ENCODE measurements at regions not wholly inside any gene's neighbourhood (a gene's known extent, or its start where the extent isn't known, plus 50 kb on each side); places are given as distances from the start of the nearest gene placed in this dataset.

DNA sequence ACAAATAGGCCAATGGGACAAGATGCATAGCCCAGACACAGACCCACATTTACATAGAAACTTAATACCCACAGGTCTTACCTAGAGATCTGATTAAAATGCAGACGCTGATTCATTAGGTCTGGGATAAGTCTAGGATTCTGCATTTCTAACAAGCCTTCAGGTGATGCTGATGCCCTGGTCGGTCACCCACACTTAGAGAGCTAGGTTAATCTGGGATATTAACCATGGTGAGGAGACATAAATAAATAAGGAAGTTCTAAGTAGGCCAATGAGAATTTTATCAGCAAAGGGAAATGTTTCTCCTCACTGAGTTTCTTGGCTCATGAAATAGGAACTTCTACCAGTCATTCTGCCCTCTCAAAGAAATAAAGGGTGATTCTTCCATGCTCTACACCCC lies 120.1 kb downstream of the BMP4 start:
- H3K27me3 Mint-ChIP-seq: no peaks in the 10 kb centered on the region
- no peaks in the 10 kb centered on the region for H4K20me1 ChIP-seq (ENCODE audit: control insufficient read depth, insufficient read depth, low read length, poor library complexity, severe bottlenecking)
- no peak overlapping the region for H2AFZ ChIP-seq (ENCODE audit: insufficient read depth, low read depth, low read length, poor library complexity, severe bottlenecking)
- no peaks in the 10 kb centered on the region for H3K4me1 ChIP-seq (ENCODE audit: control insufficient read depth in 2 of 2, insufficient read depth in 2 of 2, low read length in 2 of 2)
- H3K4me1 Mint-ChIP-seq: no peaks in the 10 kb centered on the region
- H3K9me3 Mint-ChIP-seq (ENCODE audit: insufficient read depth): peaks cover 2% of the 10 kb centered on the region
- no peak overlapping the region for H3K4me3 Mint-ChIP-seq
- TF ChIP-seq, protein P1, sequence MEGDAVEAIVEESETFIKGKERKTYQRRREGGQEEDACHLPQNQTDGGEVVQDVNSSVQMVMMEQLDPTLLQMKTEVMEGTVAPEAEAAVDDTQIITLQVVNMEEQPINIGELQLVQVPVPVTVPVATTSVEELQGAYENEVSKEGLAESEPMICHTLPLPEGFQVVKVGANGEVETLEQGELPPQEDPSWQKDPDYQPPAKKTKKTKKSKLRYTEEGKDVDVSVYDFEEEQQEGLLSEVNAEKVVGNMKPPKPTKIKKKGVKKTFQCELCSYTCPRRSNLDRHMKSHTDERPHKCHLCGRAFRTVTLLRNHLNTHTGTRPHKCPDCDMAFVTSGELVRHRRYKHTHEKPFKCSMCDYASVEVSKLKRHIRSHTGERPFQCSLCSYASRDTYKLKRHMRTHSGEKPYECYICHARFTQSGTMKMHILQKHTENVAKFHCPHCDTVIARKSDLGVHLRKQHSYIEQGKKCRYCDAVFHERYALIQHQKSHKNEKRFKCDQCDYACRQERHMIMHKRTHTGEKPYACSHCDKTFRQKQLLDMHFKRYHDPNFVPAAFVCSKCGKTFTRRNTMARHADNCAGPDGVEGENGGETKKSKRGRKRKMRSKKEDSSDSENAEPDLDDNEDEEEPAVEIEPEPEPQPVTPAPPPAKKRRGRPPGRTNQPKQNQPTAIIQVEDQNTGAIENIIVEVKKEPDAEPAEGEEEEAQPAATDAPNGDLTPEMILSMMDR (IDR thresholded peaks at IDR 0.05): no peak
- TF ChIP-seq EZH2 (IDR thresholded peaks at IDR 0.05; ENCODE audit: borderline replicate concordance, insufficient read depth, low read depth, low read length, poor library complexity, severe bottlenecking): no peak
- H3K79me2 ChIP-seq (ENCODE audit: control insufficient read depth, insufficient read depth, low read length): no peaks in the 10 kb centered on the region
- H3K27ac Mint-ChIP-seq: no peak overlapping the region
- H3K4me2 ChIP-seq (replicated peaks; ENCODE audit: low read depth, low read length, poor library complexity, severe bottlenecking): no peak overlapping the region
- H3K4me3 ChIP-seq (ENCODE audit: control extremely low read depth in 1 of 5, extremely low read depth in 1 of 5, insufficient read depth in 1 of 5, low read depth in 2 of 5, low read length in 4 of 5): no peak overlapping the region
- no peak overlapping the region for H3K27ac ChIP-seq (ENCODE audit: low read length in 2 of 2)
- 33% methylated on average over 1 of the region's 2 CpGs for WGBS (ENCODE audit: insufficient coverage)
- ChIA-PET POLR2A (no interaction called here), CTCF (no interaction called here)
- no peak overlapping the region for H3K9ac ChIP-seq (ENCODE audit: low read length)
- ATAC-seq (ENCODE audit: low read depth) (no peak), DNase-seq (no peak)
- H3K9me3 ChIP-seq (ENCODE audit: control extremely low read depth in 1 of 3, control insufficient read depth in 2 of 3, insufficient read depth in 1 of 3, low read length in 2 of 3): peaks cover 0 to 9% (median 3%) of the 10 kb centered on the region in 3 donors
- intact Hi-C loops (cut with micrococcal nuclease): no loop called here
- H3K27me3 ChIP-seq (replicated peaks in 1 of 4; ENCODE audit: control extremely low read depth in 1 of 4, control insufficient read depth in 3 of 4, insufficient read depth in 4 of 4, low read length in 3 of 4): peaks cover 0 to 3% (median 0%) of the 10 kb centered on the region in 4 experiments
- H3K36me3 ChIP-seq (replicated peaks in 1 of 2; ENCODE audit: control extremely low read depth in 1 of 2, control insufficient read depth in 1 of 2, extremely low read depth in 1 of 2, insufficient read depth in 2 of 2, low read length in 1 of 2): no peaks in the 10 kb centered on the region

DNA sequence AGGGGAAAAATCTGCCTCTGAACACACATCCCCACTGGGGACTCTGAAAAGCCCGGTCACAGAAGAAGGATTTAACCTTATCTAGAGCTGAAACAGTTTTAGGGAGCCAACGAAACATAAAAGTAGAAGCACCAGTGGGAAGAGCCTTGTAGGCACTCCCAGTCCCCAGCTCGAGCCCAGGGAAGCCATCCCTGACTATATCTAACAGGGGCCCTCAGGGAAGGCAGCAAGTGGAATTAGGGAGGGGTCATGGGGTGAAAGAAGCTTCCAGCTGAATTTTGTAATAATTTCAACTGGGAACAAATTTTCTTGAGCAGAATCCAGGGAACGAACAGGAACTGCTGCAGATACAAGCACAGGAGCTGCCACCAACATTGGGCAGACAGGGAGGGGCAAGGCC lies 127.8 kb downstream of the BMP4 start:
- intact Hi-C loops (cut with micrococcal nuclease): no loop called here
- H3K27ac ChIP-seq (ENCODE audit: low read length in 2 of 2): no peak overlapping the region
- TF ChIP-seq, protein P1 (IDR thresholded peaks at IDR 0.05): no peak
- no peak for TF ChIP-seq EZH2 (IDR thresholded peaks at IDR 0.05; ENCODE audit: borderline replicate concordance, insufficient read depth, low read depth, low read length, poor library complexity, severe bottlenecking)
- H3K4me2 ChIP-seq (replicated peaks; ENCODE audit: low read depth, low read length, poor library complexity, severe bottlenecking): no peak overlapping the region
- no peaks in the 10 kb centered on the region for H3K79me2 ChIP-seq (ENCODE audit: control insufficient read depth, insufficient read depth, low read length)
- H3K27me3 ChIP-seq (replicated peaks in 1 of 4; ENCODE audit: control extremely low read depth in 1 of 4, control insufficient read depth in 3 of 4, insufficient read depth in 4 of 4, low read length in 3 of 4): no peaks in the 10 kb centered on the region
- H3K4me1 Mint-ChIP-seq: no peaks in the 10 kb centered on the region
- POLR2A ChIA-PET: no interaction called here
- no peak overlapping the region for H3K4me3 Mint-ChIP-seq
- CTCF ChIA-PET: no interaction called here
- H3K9me3 Mint-ChIP-seq (ENCODE audit: insufficient read depth): no peaks in the 10 kb centered on the region
- ATAC-seq (ENCODE audit: low read depth): no peak
- no peaks in the 10 kb centered on the region for H3K4me1 ChIP-seq (ENCODE audit: control insufficient read depth in 2 of 2, insufficient read depth in 2 of 2, low read length in 2 of 2)
- no peak overlapping the region for H3K9ac ChIP-seq (ENCODE audit: low read length)
- 93% methylated on average over 1 of the region's 4 CpGs for WGBS (ENCODE audit: insufficient coverage)
- no peak overlapping the region for H3K27ac Mint-ChIP-seq
- H3K9me3 ChIP-seq (ENCODE audit: control extremely low read depth in 1 of 3, control insufficient read depth in 2 of 3, insufficient read depth in 1 of 3, low read length in 2 of 3): no peaks in the 10 kb centered on the region
- no peaks in the 10 kb centered on the region for H3K36me3 ChIP-seq (replicated peaks in 1 of 2; ENCODE audit: control extremely low read depth in 1 of 2, control insufficient read depth in 1 of 2, extremely low read depth in 1 of 2, insufficient read depth in 2 of 2, low read length in 1 of 2)
- no peaks in the 10 kb centered on the region for H4K20me1 ChIP-seq (ENCODE audit: control insufficient read depth, insufficient read depth, low read length, poor library complexity, severe bottlenecking)
- H2AFZ ChIP-seq (ENCODE audit: insufficient read depth, low read depth, low read length, poor library complexity, severe bottlenecking): no peak overlapping the region
- no peak overlapping the region for H3K4me3 ChIP-seq (ENCODE audit: control extremely low read depth in 1 of 5, extremely low read depth in 1 of 5, insufficient read depth in 1 of 5, low read depth in 2 of 5, low read length in 4 of 5)
- no peaks in the 10 kb centered on the region for H3K27me3 Mint-ChIP-seq
- DNase-seq: no peak

Measured in B cell (primary cell).